Suprapubic skin (tissue), 3 donors: ENCODE measurements at regions not wholly inside any gene's neighbourhood (a gene's known extent, or its start where the extent isn't known, plus 50 kb on each side); places are given as distances from the start of the nearest gene placed in this dataset.

Source experiments
- EP300 ChIP-seq: sonication (generic); formaldehyde crosslinking; IDR thresholded peaks from one replicate; pipeline ENCODE4 v1.6.1; 2017; ENCODE audit warnings: antibody characterized with exemption
- POLR2A ChIP-seq, 2 donors: fragments of 450-650 bp; IDR thresholded peaks; one replicate each; pipeline ENCODE4 v1.6.1; 2017; ENCODE audit warnings: antibody characterized with exemption in 2 of 2, mild to moderate bottlenecking in 2 of 2, moderate library complexity in 2 of 2
- TF ChIP-seq, protein P1 (sequence below), 2 donors: fragments of 200-600 bp in 1 of 2; fragments of 450-650 bp in 1 of 2; sonication (generic) in 1 of 2; IDR thresholded peaks; one replicate each; pipeline ENCODE4 v1.5.1; 2016 to 2019; ENCODE audit warnings: antibody characterized with exemption in 2 of 2, mild to moderate bottlenecking in 1 of 2, moderate library complexity in 1 of 2

DNA sequence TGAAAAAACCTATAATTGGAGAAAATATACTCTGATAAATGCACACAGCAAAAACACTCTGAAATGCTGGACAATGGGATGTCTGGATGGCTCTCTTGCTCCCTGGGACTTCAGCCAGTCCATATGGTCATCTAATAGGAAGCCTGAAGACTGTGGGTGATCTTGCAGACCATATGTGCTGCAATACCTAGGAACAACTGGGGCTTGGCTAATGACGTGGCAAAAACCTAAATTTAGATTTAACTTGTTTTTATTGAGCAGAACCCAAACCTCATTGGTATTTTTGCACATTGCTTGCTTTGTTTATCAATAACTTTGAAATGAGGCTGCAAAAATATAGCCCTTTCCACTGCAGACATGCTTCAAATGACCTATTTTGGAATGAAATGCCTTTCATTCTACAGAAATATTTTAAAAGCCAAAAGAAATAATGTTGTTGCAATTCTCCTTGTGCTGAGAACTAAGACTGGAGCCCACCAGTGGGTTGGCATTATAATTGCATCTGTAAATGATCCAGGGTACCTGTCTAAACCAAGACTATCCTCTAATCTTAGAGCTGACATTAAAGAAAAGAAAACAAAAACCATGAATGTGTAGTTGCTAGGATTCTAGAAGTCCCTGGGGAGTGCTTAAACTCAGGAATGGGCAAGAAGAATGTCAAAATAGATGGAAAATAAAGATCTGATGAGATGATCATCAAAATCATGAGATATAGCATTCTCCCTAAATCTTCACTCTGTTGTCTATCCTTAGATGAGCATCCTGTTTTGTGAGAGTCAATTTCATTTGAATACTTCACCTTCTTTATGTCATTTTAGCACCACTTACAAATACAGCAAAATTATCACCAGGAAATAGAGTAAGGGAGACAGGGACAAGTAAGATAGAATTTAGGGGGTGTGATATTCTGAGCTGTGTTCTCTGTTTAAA, 152.1 kb upstream of the RIMS1 start:
- TF ChIP-seq, protein P1, sequence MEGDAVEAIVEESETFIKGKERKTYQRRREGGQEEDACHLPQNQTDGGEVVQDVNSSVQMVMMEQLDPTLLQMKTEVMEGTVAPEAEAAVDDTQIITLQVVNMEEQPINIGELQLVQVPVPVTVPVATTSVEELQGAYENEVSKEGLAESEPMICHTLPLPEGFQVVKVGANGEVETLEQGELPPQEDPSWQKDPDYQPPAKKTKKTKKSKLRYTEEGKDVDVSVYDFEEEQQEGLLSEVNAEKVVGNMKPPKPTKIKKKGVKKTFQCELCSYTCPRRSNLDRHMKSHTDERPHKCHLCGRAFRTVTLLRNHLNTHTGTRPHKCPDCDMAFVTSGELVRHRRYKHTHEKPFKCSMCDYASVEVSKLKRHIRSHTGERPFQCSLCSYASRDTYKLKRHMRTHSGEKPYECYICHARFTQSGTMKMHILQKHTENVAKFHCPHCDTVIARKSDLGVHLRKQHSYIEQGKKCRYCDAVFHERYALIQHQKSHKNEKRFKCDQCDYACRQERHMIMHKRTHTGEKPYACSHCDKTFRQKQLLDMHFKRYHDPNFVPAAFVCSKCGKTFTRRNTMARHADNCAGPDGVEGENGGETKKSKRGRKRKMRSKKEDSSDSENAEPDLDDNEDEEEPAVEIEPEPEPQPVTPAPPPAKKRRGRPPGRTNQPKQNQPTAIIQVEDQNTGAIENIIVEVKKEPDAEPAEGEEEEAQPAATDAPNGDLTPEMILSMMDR (IDR thresholded peaks at IDR 0.05): no peak
- TF ChIP-seq POLR2A (IDR thresholded peaks at IDR 0.05) (no peak), EP300 (no peak)
